ENCODE measurements at regions not wholly inside any gene's neighbourhood (a gene's known extent, or its start where the extent isn't known, plus 50 kb on each side); places are given as distances from the start of the nearest gene placed in this dataset.

DNA sequence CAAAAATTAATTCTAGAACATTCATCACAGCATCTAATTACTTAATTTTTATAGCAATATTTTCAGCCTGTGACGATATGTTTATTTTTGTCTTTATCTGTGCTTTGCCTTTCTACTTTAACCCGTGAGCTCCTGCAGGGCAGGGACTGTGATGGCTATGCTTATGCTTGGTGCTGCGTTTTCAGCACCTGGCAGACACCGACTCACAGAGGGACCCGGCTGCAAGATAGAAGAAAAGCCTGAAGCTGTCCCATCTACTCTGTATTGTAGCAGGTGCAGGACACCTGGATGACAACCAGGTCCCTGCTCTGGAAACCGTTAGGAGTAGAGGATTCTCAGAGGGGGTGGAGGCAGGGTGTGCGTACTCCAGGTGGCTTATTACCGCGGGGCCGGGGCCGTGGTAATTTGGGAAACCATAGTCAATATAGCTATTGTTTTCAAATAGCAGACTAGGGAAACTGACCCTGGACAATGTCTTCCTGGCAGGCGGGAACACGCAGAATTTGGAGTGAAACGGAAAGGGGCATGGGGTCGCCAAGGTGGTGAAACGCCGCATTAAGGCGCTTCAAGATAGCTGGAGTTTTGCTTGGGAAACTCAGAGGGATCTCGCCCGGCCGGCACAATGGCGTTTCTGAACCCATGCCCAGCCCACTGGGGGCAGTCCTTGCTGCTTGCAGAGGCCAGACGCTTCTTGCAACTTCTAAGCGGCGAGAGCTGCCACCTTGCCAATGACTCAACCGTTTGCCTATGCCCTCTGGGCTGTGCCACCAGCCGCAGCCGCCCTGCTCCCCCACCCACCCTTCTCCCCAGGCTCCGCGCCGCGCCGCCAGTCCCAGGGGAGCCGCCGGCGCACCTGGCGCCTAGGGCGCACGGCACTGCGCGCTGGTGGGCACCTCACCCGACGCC lies 140.1 kb upstream of the PALM2AKAP2 start:
- TF ChIP-seq TCF4 (CRISPR knock-in tag; IDR thresholded peaks at IDR 0.05; ENCODE audit: borderline replicate concordance) = no peak
- TF ChIP-seq OSR1 (CRISPR knock-in tag; IDR thresholded peaks at IDR 0.05) = no peak
- no peak for TF ChIP-seq PPARA (CRISPR knock-in tag; IDR thresholded peaks at IDR 0.05; ENCODE audit: borderline replicate concordance)
- no peak for TF ChIP-seq ZFP30 (CRISPR knock-in tag; IDR thresholded peaks at IDR 0.05)
- no peak for TF ChIP-seq BACH2 (CRISPR knock-in tag; IDR thresholded peaks at IDR 0.05; ENCODE audit: borderline replicate concordance)
- TF ChIP-seq ZFP3 (CRISPR knock-in tag; IDR thresholded peaks at IDR 0.05) = no peak
- no peak for TF ChIP-seq CSDC2 (CRISPR knock-in tag; IDR thresholded peaks at IDR 0.05)
- TF ChIP-seq, protein P1, sequence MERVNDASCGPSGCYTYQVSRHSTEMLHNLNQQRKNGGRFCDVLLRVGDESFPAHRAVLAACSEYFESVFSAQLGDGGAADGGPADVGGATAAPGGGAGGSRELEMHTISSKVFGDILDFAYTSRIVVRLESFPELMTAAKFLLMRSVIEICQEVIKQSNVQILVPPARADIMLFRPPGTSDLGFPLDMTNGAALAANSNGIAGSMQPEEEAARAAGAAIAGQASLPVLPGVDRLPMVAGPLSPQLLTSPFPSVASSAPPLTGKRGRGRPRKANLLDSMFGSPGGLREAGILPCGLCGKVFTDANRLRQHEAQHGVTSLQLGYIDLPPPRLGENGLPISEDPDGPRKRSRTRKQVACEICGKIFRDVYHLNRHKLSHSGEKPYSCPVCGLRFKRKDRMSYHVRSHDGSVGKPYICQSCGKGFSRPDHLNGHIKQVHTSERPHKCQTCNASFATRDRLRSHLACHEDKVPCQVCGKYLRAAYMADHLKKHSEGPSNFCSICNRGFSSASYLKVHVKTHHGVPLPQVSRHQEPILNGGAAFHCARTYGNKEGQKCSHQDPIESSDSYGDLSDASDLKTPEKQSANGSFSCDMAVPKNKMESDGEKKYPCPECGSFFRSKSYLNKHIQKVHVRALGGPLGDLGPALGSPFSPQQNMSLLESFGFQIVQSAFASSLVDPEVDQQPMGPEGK (CRISPR knock-in tag; IDR thresholded peaks at IDR 0.05; ENCODE audit: borderline replicate concordance) = no peak
- TF ChIP-seq, protein P2, sequence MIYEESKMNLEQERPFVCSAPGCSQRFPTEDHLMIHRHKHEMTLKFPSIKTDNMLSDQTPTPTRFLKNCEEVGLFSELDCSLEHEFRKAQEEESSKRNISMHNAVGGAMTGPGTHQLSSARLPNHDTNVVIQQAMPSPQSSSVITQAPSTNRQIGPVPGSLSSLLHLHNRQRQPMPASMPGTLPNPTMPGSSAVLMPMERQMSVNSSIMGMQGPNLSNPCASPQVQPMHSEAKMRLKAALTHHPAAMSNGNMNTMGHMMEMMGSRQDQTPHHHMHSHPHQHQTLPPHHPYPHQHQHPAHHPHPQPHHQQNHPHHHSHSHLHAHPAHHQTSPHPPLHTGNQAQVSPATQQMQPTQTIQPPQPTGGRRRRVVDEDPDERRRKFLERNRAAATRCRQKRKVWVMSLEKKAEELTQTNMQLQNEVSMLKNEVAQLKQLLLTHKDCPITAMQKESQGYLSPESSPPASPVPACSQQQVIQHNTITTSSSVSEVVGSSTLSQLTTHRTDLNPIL (CRISPR knock-in tag; IDR thresholded peaks at IDR 0.05; ENCODE audit: low read depth) = no peak
- TF ChIP-seq ZNF8 (CRISPR knock-in tag; IDR thresholded peaks at IDR 0.05) = no peak
- no peak for TF ChIP-seq ZNF565 (CRISPR knock-in tag; conservative IDR thresholded peaks at IDR 0.05; ENCODE audit: low read depth)
- no peak for TF ChIP-seq ZNF70 (CRISPR knock-in tag; IDR thresholded peaks at IDR 0.05)
- TF ChIP-seq, protein P3, sequence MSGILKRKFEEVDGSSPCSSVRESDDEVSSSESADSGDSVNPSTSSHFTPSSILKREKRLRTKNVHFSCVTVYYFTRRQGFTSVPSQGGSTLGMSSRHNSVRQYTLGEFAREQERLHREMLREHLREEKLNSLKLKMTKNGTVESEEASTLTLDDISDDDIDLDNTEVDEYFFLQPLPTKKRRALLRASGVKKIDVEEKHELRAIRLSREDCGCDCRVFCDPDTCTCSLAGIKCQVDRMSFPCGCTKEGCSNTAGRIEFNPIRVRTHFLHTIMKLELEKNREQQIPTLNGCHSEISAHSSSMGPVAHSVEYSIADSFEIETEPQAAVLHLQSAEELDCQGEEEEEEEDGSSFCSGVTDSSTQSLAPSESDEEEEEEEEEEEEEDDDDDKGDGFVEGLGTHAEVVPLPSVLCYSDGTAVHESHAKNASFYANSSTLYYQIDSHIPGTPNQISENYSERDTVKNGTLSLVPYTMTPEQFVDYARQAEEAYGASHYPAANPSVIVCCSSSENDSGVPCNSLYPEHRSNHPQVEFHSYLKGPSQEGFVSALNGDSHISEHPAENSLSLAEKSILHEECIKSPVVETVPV (CRISPR knock-in tag; IDR thresholded peaks at IDR 0.05) = no peak
- ATAC-seq = peak; percentile 80

DNA sequence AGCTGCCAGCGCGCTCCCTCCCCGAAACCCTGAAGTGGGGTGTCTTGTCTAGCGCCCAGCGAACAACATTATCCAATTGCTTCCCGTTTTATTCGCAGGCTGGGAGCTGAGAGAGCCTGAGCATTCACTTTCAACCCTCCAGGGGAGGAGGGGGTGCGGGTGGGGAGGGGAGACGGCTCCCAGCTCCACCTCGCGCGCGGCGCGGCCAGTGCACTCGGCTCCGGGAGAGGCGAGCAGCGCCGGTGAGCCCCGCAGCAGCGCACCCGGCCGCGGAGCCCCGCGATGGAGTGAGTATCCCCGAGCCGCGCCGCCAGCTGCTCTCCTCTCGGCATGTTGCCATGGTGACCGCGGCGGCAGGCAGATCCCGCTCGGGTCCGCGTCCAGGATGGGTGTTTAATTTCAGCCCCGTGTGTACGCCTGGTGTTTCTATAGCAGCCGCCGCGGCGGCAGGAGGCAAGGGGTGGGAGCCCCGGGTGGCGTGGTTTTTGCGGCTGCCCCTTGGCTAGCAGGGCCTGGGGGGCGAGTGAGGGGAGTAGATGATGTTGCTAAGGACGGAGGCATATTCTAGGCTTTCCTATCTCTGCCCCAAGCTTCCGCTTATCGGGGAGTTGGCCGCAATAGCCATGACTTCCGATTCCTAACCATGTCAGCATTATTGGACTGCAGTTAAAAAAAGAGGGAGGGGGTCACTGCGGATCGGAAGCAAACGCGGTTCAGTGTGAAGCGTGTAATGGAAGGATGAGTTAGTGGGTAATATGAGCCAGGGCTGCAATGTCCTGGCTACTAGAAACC lies 139.2 kb upstream of the PALM2AKAP2 start:
- TF ChIP-seq ZNF8 (CRISPR knock-in tag; IDR thresholded peaks at IDR 0.05) (no peak), OSR1 (CRISPR knock-in tag; IDR thresholded peaks at IDR 0.05) (no peak), ISL1 (CRISPR knock-in tag; IDR thresholded peaks at IDR 0.05) (no peak), TOX (CRISPR knock-in tag; IDR thresholded peaks at IDR 0.05; ENCODE audit: borderline replicate concordance) (no peak), RARB (CRISPR knock-in tag; IDR thresholded peaks at IDR 0.05) (no peak), ZNF565 (CRISPR knock-in tag; conservative IDR thresholded peaks at IDR 0.05; ENCODE audit: low read depth) (no peak), GLIS3 (CRISPR knock-in tag; IDR thresholded peaks at IDR 0.05) (no peak), SNAI2 (CRISPR knock-in tag; IDR thresholded peaks at IDR 0.05) (no peak), BACH2 (CRISPR knock-in tag; IDR thresholded peaks at IDR 0.05; ENCODE audit: borderline replicate concordance) (no peak), TCF4 (CRISPR knock-in tag; IDR thresholded peaks at IDR 0.05; ENCODE audit: borderline replicate concordance) (no peak), CSDC2 (CRISPR knock-in tag; IDR thresholded peaks at IDR 0.05) (no peak), PPARA (CRISPR knock-in tag; IDR thresholded peaks at IDR 0.05; ENCODE audit: borderline replicate concordance) (no peak)
- TF ChIP-seq, protein P2 (CRISPR knock-in tag; IDR thresholded peaks at IDR 0.05; ENCODE audit: low read depth) = no peak
- TF ChIP-seq, protein P3 (CRISPR knock-in tag; IDR thresholded peaks at IDR 0.05) = no peak
- TF ChIP-seq, protein P1 (CRISPR knock-in tag; IDR thresholded peaks at IDR 0.05; ENCODE audit: borderline replicate concordance) = no peak
- ATAC-seq = peak; percentile 75

All from SK-N-SH treated with all-trans-retinoic acid at 6 μM for 48 hours (cell line).